HFF-Myc (cell line): ENCODE measurements at regions not wholly inside any gene's neighbourhood (a gene's known extent, or its start where the extent isn't known, plus 50 kb on each side); places are given as distances from the start of the nearest gene placed in this dataset.

Source experiments
- DNase-seq: peaks from one replicate; pipeline ENCODE4 v3.0.0-alpha.2; 2011; ENCODE audit warnings: low read depth; ENCODE audit errors: extremely low read depth
- H3K4me3 ChIP-seq: replicated peaks from 2 replicates; pipeline ENCODE4 v1.5.1; 2011; ENCODE audit warnings: low read depth, mild to moderate bottlenecking, control low read depth, low read length
- TF ChIP-seq, protein P1 (sequence below): IDR thresholded peaks from 2 replicates; pipeline ENCODE4 v1.5.1; 2012; ENCODE audit warnings: mild to moderate bottlenecking, low read depth, low read length, control low read depth; ENCODE audit errors: missing control alignments

DNA sequence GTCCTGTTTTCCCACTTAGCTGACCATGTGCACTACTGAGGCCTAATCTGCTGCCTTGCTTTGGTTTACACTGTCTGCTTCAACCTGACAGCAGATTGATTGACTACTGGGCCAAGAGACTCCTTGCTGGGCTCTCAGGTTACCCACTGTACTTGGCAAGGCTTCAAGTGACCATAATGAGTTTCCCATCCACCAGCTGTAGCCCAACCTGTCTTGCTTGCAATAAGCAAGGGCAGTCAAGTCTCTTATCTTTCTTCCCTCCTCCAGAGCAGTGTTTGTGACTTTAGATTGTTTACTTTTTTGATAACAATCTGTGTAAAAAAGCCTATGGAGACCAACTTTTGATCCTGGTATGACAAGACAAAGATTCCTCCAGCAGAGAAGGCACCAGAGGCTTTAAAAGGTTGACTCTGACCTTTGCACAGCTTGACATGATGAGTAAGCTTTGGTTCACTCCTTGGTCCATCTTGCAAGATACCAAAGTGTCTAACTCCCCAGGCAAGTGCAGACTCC is 912.3 kb upstream of the SEMA6A start:
- TF ChIP-seq, protein P1, sequence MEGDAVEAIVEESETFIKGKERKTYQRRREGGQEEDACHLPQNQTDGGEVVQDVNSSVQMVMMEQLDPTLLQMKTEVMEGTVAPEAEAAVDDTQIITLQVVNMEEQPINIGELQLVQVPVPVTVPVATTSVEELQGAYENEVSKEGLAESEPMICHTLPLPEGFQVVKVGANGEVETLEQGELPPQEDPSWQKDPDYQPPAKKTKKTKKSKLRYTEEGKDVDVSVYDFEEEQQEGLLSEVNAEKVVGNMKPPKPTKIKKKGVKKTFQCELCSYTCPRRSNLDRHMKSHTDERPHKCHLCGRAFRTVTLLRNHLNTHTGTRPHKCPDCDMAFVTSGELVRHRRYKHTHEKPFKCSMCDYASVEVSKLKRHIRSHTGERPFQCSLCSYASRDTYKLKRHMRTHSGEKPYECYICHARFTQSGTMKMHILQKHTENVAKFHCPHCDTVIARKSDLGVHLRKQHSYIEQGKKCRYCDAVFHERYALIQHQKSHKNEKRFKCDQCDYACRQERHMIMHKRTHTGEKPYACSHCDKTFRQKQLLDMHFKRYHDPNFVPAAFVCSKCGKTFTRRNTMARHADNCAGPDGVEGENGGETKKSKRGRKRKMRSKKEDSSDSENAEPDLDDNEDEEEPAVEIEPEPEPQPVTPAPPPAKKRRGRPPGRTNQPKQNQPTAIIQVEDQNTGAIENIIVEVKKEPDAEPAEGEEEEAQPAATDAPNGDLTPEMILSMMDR = no peak
- DNase-seq = no peak
- H3K4me3 ChIP-seq = no peak overlapping the region

DNA sequence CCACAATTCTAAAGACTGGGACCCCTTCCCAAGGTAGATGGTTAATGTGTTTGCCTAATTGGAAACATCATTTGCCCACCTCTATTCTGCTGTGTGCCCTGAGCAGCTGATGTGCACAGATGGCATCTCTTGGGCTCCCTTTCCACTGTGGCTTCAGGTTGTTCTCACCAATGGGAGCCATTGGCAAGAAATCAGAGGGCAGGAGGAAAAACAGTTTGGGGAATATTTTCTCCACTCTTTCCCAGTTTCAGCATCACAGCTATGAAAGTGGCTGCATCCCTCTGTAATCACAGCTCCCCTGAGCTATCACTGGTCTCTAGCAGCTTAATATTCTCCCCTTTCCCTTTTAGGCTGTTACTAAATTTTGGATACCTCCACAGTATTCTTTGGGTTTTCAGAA is 911.6 kb upstream of the SEMA6A start:
- no peak overlapping the region for H3K4me3 ChIP-seq
- TF ChIP-seq, protein P1 = no peak
- no peak for DNase-seq

DNA sequence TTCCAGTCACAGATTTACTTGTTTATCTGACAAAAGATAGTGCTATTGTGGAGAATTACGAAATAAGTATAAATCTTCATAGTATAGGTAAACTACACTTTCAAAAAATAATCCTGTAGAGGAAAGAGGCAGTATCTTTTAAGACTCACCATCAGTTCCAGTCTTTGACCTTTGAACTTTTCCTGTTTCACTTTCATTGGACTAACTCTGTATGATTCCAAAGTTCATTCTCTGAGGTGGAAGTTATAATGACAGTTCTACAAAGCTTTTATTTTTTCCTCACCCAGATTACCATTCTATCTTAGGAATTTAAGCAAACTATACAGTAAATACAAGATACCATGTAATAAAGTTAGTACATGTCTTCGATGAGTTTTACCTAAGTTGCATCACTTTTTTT is 901.3 kb upstream of the SEMA6A start:
- H3K4me3 ChIP-seq = no peak overlapping the region
- TF ChIP-seq, protein P1 = no peak
- no peak for DNase-seq

DNA sequence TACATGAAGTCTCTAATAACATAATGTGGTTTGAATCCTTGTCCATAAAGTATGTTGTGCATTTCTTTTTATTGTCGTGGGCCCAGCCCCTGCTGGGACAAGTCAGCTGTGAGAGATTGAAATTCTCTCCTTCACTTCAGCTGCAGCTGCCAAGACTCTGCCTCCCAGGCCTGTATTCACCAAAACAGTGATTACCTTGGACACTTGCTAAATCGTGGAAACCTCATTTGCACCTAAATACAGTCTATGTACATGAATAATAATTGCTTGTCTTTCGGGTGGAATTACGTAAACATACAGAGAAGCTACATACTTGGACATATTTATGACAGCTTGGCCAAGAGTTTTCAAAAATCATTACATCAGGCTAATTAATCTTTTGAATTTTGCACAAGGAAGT is 898.5 kb upstream of the SEMA6A start:
- H3K4me3 ChIP-seq = no peak overlapping the region
- TF ChIP-seq, protein P1 = no peak
- no peak for DNase-seq

DNA sequence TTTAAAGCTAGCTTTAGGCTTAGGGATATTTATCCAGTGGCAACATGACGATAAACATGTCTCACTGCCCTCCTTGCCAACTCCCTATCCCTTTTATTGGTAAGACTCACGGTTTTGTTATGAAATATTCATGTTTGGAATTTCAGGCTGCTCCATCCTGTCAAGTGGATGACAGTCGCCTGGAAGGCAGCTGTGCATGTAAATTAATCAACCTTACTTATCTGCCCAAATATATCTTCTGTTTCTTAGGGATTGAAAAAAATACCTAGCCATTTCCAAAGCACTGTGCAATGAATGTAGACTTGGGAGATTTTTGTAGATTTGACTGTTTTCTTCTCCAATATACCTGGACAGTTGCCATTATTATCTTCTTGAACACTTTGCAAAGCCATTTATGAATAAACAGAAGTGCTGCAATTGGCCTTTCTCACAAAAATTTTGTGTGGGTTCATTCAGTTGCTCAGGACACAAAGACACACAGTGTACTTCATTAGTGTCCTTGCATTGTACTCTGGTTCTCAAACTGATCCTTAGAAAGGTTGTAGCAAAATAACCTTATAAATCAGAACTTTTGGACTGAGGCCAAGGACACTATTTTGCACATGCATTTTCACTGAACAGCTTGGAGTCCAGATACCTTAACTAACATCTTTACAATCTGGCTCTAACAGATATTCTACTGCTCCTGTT is 889.4 kb upstream of the SEMA6A start:
- no peak for DNase-seq
- H3K4me3 ChIP-seq = no peak overlapping the region
- TF ChIP-seq, protein P1 = no peak

DNA sequence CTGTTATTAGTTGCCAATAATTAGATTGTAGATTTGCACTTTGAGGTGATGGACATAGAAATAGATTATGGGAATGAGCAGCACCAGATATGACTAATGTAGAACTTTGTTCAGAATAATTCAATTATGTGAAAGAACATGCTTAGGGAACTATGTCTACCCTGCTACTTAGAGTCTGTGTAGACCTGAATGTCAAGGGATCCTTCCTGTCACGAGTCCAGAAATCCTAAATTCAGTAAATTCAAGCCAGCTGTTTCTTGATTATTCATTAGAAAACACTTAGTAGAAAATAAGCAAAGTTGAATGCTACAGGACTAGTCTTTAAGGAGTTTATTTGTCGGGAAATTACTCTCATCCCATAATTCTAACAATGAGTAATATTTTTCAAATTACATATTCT is 887.3 kb upstream of the SEMA6A start:
- DNase-seq = no peak

More for the DNA sequence above, 887.3 kb upstream of the SEMA6A start:
- H3K4me3 ChIP-seq = no peak overlapping the region
- TF ChIP-seq, protein P1 = no peak
